Endothelial cell of umbilical vein (primary cell): ENCODE measurements at regions not wholly inside any gene's neighbourhood (a gene's known extent, or its start where the extent isn't known, plus 50 kb on each side); places are given as distances from the start of the nearest gene placed in this dataset.

Source experiments
- BruUV-seq: library from RNA; stranded (reverse); fragments of 400-500 nt; replicated peaks from 2 replicates; lab custom pipeline; 2021; lab: Mats Ljungman, UMichigan
- CTCF ChIA-PET: fragments of 300-600, 350-600 bp; sonication (Branson Sonifier 250); formaldehyde crosslinking; loops from one replicate; lab custom pipeline; 2021; ENCODE audit warnings: antibody characterized with exemption, inconsistent platforms; lab: Charles Lee
- POLR2A ChIA-PET: fragments of 300-600, 350-600 bp; sonication (Branson Sonifier 250); formaldehyde crosslinking; loops from one replicate; lab custom pipeline; 2021; ENCODE audit warnings: antibody characterized with exemption, inconsistent platforms; lab: Charles Lee
- DNase-seq: peaks from one replicate; pipeline ENCODE4 v3.0.0-alpha.2; 2011; ENCODE audit warnings: low read depth, low spot score
- FAIRE-seq: peaks from 2 replicates; lab custom pipeline; 2011; peaks lifted over from hg19 to GRCh38; lab: Jason Lieb, UNC
- H2AFZ ChIP-seq: 2 replicates; pipeline ENCODE4 v1.6.0; 2012; ENCODE audit warnings: low read depth, low read length, control low read depth, inconsistent platforms
- H3K27ac ChIP-seq: 2 replicates; pipeline ENCODE4 v1.5.1; 2011; ENCODE audit warnings: low read depth, mild to moderate bottlenecking, control low read depth, low read length, moderate library complexity; ENCODE audit not compliant: insufficient read depth
- H3K27me3 ChIP-seq, 2 experiments: 2 replicates each; pipeline versions ENCODE4 v1.6.0 to v1.6.1; 2011; ENCODE audit warnings: low read length in 2 of 2, mixed read lengths in 1 of 2; ENCODE audit not compliant: control insufficient read depth in 2 of 2, insufficient read depth in 2 of 2
- H3K36me3 ChIP-seq, 2 experiments: 2 replicates in 1 of 2; 3 replicates in 1 of 2; pipeline ENCODE4 v1.5.1; 2011; ENCODE audit warnings: low read length in 2 of 2, mild to moderate bottlenecking in 1 of 2, moderate library complexity in 1 of 2; ENCODE audit not compliant: control insufficient read depth in 2 of 2, insufficient read depth in 2 of 2; ENCODE audit errors: extremely low read depth in 1 of 2
- H3K4me1 ChIP-seq: 3 replicates; pipeline ENCODE4 v1.5.1; 2011; ENCODE audit warnings: mild to moderate bottlenecking, low read length; ENCODE audit not compliant: control insufficient read depth, insufficient read depth; ENCODE audit errors: extremely low read depth
- H3K4me2 ChIP-seq: 2 replicates; pipeline ENCODE4 v1.6.1; 2011; ENCODE audit warnings: low read length, control low read depth, mixed read lengths; ENCODE audit not compliant: insufficient read depth
- H3K4me3 ChIP-seq, 3 experiments: fragments of 200-600 bp in 1 of 3; sonication (generic), shearing (Covaris generic) in 1 of 3; replicated peaks in 1 of 3; 2 replicates each; pipeline ENCODE4 v1.5.1; 2011 to 2016; ENCODE audit warnings: control low read depth in 3 of 3, low read length in 3 of 3, mild to moderate bottlenecking in 2 of 3, inconsistent platforms in 1 of 3, low read depth in 1 of 3, moderate library complexity in 1 of 3; ENCODE audit not compliant: insufficient read depth in 1 of 3
- H3K79me2 ChIP-seq: 2 replicates; pipeline ENCODE4 v1.6.0; 2012; ENCODE audit warnings: low read length, inconsistent platforms; ENCODE audit not compliant: control insufficient read depth, insufficient read depth
- H3K9ac ChIP-seq: replicated peaks from 2 replicates; pipeline ENCODE3; 2011; ENCODE audit warnings: low read length, control low read depth; ENCODE audit not compliant: insufficient read depth; ENCODE audit errors: extremely low read depth
- H3K9me1 ChIP-seq: replicated peaks from 3 replicates; pipeline ENCODE4 v1.6.0; 2011; ENCODE audit warnings: mild to moderate bottlenecking, low read length; ENCODE audit not compliant: control insufficient read depth, insufficient read depth; ENCODE audit errors: extremely low read depth
- H3K9me3 ChIP-seq: replicated peaks from 2 replicates; pipeline ENCODE4 v1.5.1; 2012; ENCODE audit warnings: low read length, inconsistent platforms; ENCODE audit not compliant: control insufficient read depth, insufficient read depth
- H4K20me1 ChIP-seq: replicated peaks from 2 replicates; pipeline ENCODE3; 2011; ENCODE audit warnings: mild to moderate bottlenecking, low read length; ENCODE audit not compliant: control insufficient read depth, insufficient read depth; ENCODE audit errors: extremely low read depth
- EZH2 ChIP-seq: IDR thresholded peaks from 2 replicates; pipeline ENCODE4 v1.6.1; 2012; ENCODE audit warnings: borderline replicate concordance, low read depth, mild to moderate bottlenecking, moderate library complexity, low read length, inconsistent platforms; ENCODE audit not compliant: severe bottlenecking
- FOS ChIP-seq: IDR thresholded peaks from 2 replicates; pipeline ENCODE4 v1.6.1; 2011; ENCODE audit warnings: mild to moderate bottlenecking, low read length, moderate library complexity, borderline replicate concordance; ENCODE audit not compliant: insufficient read depth
- GATA2 ChIP-seq: IDR thresholded peaks from 2 replicates; pipeline ENCODE4 v1.7.0; 2011; ENCODE audit warnings: low read depth, mild to moderate bottlenecking, moderate library complexity, mixed read lengths, low read length; ENCODE audit not compliant: insufficient read length, insufficient read depth
- JUN ChIP-seq: IDR thresholded peaks from 2 replicates; pipeline ENCODE4 v1.6.1; 2011; ENCODE audit warnings: borderline replicate concordance, low read depth; ENCODE audit not compliant: insufficient read length, insufficient read depth
- MYC ChIP-seq: IDR thresholded peaks from one replicate; pipeline ENCODE4 v1.6.1; 2011; ENCODE audit warnings: mild to moderate bottlenecking, low read depth, low read length
- POLR2A ChIP-seq: IDR thresholded peaks from 2 replicates; pipeline ENCODE4 v1.6.1; 2012; ENCODE audit warnings: low read depth, mild to moderate bottlenecking, control low read depth, low read length
- POLR2AphosphoS5 ChIP-seq: IDR thresholded peaks from 2 replicates; pipeline ENCODE4 v1.6.1; 2012; ENCODE audit warnings: low read depth, mild to moderate bottlenecking, control low read depth, low read length, moderate library complexity; ENCODE audit not compliant: insufficient read depth
- dilution Hi-C: fragments of 300-500 bp; cut with MboI; formaldehyde crosslinking; loops from one replicate; pipeline ENCODE4 v1.15.0; 2019; ENCODE audit warnings: low sequenced_read_pairs; ENCODE audit not compliant: extremely low pct_ligation_motif_present
- intact Hi-C: fragments of 100-400 bp; cut with micrococcal nuclease; formaldehyde crosslinking; loops from one replicate; pipeline ENCODE4 v1.10.0; 2022
- TF ChIP-seq, protein P1 (sequence below), 2 donors: IDR thresholded peaks; 1 replicate in 1 of 2; 2 replicates in 1 of 2; pipeline ENCODE4 v1.5.1; 2011; ENCODE audit warnings: low read length in 2 of 2, mild to moderate bottlenecking in 2 of 2, moderate library complexity in 2 of 2, control low read depth in 1 of 2, inconsistent platforms in 1 of 2, low read depth in 1 of 2; ENCODE audit not compliant: insufficient read depth in 1 of 2; ENCODE audit errors: extremely low read depth in 1 of 2
- TF ChIP-seq, protein P2 (sequence below): IDR thresholded peaks from 2 replicates; pipeline ENCODE4 v1.6.1; 2011; ENCODE audit not compliant: insufficient read depth, insufficient read length

DNA sequence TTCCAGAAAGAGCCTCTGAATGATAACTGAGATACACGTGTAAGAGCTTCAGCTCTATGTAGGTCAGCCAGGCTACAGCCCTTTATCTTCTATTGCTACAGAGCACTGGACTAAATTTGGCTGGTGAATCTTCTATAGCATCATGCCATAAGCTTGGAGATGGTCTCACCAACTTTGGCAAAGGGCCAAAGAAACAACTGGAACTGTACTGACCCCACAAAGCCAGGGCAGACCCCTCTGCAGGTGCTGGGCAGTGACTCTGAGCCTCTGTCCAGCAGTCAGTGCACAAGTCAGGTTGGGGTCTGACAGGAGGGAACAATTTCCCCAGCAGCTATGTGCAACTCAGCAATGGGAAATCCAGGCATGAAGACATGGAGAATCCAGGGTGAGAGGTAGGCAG is 57.8 kb upstream of the NFASC start:
- Histone ChIP-seq H3K36me3 (no peaks in the 10 kb centered on the region), H3K27ac (no peak overlapping the region), H3K9me3 (no peaks in the 10 kb centered on the region), H4K20me1 (no peaks in the 10 kb centered on the region), H3K27me3 (peaks cover 2 to 5% of the 10 kb centered on the region in 2 experiments), H3K4me3 (no peak overlapping the region), H3K4me1 (no peaks in the 10 kb centered on the region), H3K4me2 (no peak overlapping the region), H3K9ac (no peak overlapping the region), H3K9me1 (no peaks in the 10 kb centered on the region), H2AFZ (no peak overlapping the region), H3K79me2 (no peaks in the 10 kb centered on the region)
- ChIA-PET CTCF (interaction anchor here (0.8 to 3.3 kb wide), 2 partner anchors 18 to 21 kb away, joined by 3 to 18 read pairs; no protein-coding TSS in a partner anchor), POLR2A (no interaction called here)
- no TSS peak for BruUV-seq
- FAIRE-seq (no peak), DNase-seq (no peak)
- TF ChIP-seq POLR2A: no peak
- TF ChIP-seq MYC: no peak
- TF ChIP-seq, protein P1, sequence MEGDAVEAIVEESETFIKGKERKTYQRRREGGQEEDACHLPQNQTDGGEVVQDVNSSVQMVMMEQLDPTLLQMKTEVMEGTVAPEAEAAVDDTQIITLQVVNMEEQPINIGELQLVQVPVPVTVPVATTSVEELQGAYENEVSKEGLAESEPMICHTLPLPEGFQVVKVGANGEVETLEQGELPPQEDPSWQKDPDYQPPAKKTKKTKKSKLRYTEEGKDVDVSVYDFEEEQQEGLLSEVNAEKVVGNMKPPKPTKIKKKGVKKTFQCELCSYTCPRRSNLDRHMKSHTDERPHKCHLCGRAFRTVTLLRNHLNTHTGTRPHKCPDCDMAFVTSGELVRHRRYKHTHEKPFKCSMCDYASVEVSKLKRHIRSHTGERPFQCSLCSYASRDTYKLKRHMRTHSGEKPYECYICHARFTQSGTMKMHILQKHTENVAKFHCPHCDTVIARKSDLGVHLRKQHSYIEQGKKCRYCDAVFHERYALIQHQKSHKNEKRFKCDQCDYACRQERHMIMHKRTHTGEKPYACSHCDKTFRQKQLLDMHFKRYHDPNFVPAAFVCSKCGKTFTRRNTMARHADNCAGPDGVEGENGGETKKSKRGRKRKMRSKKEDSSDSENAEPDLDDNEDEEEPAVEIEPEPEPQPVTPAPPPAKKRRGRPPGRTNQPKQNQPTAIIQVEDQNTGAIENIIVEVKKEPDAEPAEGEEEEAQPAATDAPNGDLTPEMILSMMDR (IDR thresholded peaks at IDR 0.05; ENCODE audit: extremely low read depth in 1 of 2, insufficient read depth in 1 of 2, low read depth in 1 of 2, low read length in 2 of 2): no peak
- TF ChIP-seq JUN: no peak
- dilution Hi-C loops (no loop called here), intact Hi-C loops (no loop called here)

DNA sequence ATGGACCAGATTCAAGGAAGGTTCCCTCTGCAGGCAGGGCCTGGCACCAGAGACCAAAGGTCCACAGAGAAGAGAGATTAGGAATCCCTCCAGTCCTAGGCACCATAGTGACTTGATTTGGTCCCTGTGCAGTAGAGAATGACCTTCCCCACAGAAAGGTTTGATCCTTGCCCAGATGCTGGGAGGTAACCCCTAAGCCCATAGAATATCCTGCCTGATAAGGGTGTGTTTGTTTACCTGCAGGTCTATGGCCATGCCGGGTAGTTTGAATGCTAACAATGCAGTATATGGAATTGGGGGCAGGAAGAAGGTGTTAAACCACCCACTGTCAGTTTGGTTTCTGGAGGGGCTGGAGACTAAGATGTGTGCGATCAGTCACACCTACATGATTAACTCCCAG is 57.1 kb upstream of the NFASC start:
- no peaks in the 10 kb centered on the region for H3K36me3 ChIP-seq
- H2AFZ ChIP-seq: no peak overlapping the region
- H3K4me3 ChIP-seq: no peak overlapping the region
- dilution Hi-C loops: no loop called here
- ChIA-PET POLR2A (no interaction called here), CTCF (interaction anchor here (3.3 kb wide), 1 partner anchor 22 kb away, joined by 18 read pairs; no protein-coding TSS in a partner anchor)
- no peaks in the 10 kb centered on the region for H3K4me1 ChIP-seq
- BruUV-seq: no TSS peak
- H3K27me3 ChIP-seq: peaks cover 2 to 5% of the 10 kb centered on the region in 2 experiments
- no peak for TF ChIP-seq MYC
- no peak for TF ChIP-seq JUN
- TF ChIP-seq, protein P1 (IDR thresholded peaks at IDR 0.05; ENCODE audit: extremely low read depth in 1 of 2, insufficient read depth in 1 of 2, low read depth in 1 of 2, low read length in 2 of 2): no peak
- no peak for TF ChIP-seq GATA2
- TF ChIP-seq, protein P2, sequence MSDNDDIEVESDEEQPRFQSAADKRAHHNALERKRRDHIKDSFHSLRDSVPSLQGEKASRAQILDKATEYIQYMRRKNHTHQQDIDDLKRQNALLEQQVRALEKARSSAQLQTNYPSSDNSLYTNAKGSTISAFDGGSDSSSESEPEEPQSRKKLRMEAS: no peak
- no peak for TF ChIP-seq POLR2AphosphoS5
- TF ChIP-seq EZH2: no peak
- TF ChIP-seq POLR2A: no peak
- TF ChIP-seq FOS: no peak
- no peaks in the 10 kb centered on the region for H3K9me1 ChIP-seq
- no peak for DNase-seq
- no peak overlapping the region for H3K27ac ChIP-seq
- no peak overlapping the region for H3K4me2 ChIP-seq
- FAIRE-seq: no peak
- H4K20me1 ChIP-seq: no peaks in the 10 kb centered on the region
- no peaks in the 10 kb centered on the region for H3K79me2 ChIP-seq
- intact Hi-C loops: no loop called here
- H3K9ac ChIP-seq: no peak overlapping the region
- no peaks in the 10 kb centered on the region for H3K9me3 ChIP-seq
